ENCODE measurements at regions not wholly inside any gene's neighbourhood (a gene's known extent, or its start where the extent isn't known, plus 50 kb on each side); places are given as distances from the start of the nearest gene placed in this dataset.

DNA sequence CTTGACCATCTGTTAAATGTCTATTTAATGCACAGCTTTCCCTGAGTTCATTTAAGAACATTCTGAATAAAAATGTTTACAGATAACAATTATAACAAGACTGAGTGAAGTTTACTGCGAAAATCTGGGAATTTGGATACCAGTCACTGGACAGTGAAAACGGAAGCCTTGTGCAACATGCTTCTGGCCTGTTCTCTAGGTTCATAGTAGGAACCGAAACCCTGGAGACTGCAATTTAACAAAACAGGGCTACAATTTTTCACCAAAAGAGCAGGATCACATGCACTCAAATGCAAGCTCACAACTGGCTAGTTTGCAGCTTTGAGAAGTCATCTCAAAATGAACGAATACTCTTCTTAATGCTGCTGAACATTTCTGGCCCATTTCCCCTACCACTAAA, 435.9 kb downstream of the NR2F2 start:
- TF ChIP-seq MXI1 (IDR thresholded peaks at IDR 0.05; ENCODE audit: borderline replicate concordance, low read depth, low read length) (no peak), MAZ (IDR thresholded peaks at IDR 0.05; ENCODE audit: borderline replicate concordance, low read depth, low read length) (no peak), RAD21 (IDR thresholded peaks at IDR 0.05; ENCODE audit: low read length) (no peak), POLR2A (IDR thresholded peaks at IDR 0.05; ENCODE audit: low read depth, low read length) (no peak), RFX5 (IDR thresholded peaks at IDR 0.05; ENCODE audit: low read depth, low read length) (no peak), NFE2L2 (IDR thresholded peaks at IDR 0.05; ENCODE audit: low read depth, low read length) (no peak), FOS (IDR thresholded peaks at IDR 0.05; ENCODE audit: low read depth, low read length) (no peak), CHD1 (IDR thresholded peaks at IDR 0.05; ENCODE audit: low read depth, low read length) (no peak), BHLHE40 (IDR thresholded peaks at IDR 0.05; ENCODE audit: low read depth, low read length) (no peak), RCOR1 (IDR thresholded peaks at IDR 0.05; ENCODE audit: insufficient replicate concordance, low read length) (no peak), MAFK (IDR thresholded peaks at IDR 0.05; ENCODE audit: low read depth, low read length) (no peak)
- TF ChIP-seq, protein P1, sequence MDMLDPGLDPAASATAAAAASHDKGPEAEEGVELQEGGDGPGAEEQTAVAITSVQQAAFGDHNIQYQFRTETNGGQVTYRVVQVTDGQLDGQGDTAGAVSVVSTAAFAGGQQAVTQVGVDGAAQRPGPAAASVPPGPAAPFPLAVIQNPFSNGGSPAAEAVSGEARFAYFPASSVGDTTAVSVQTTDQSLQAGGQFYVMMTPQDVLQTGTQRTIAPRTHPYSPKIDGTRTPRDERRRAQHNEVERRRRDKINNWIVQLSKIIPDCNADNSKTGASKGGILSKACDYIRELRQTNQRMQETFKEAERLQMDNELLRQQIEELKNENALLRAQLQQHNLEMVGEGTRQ (IDR thresholded peaks at IDR 0.05; ENCODE audit: low read depth, low read length), result no peak
- TF ChIP-seq, protein P2, sequence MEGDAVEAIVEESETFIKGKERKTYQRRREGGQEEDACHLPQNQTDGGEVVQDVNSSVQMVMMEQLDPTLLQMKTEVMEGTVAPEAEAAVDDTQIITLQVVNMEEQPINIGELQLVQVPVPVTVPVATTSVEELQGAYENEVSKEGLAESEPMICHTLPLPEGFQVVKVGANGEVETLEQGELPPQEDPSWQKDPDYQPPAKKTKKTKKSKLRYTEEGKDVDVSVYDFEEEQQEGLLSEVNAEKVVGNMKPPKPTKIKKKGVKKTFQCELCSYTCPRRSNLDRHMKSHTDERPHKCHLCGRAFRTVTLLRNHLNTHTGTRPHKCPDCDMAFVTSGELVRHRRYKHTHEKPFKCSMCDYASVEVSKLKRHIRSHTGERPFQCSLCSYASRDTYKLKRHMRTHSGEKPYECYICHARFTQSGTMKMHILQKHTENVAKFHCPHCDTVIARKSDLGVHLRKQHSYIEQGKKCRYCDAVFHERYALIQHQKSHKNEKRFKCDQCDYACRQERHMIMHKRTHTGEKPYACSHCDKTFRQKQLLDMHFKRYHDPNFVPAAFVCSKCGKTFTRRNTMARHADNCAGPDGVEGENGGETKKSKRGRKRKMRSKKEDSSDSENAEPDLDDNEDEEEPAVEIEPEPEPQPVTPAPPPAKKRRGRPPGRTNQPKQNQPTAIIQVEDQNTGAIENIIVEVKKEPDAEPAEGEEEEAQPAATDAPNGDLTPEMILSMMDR (conservative IDR thresholded peaks at IDR 0.05; ENCODE audit: low read depth, low read length), result no peak
- TF ChIP-seq, protein P3, sequence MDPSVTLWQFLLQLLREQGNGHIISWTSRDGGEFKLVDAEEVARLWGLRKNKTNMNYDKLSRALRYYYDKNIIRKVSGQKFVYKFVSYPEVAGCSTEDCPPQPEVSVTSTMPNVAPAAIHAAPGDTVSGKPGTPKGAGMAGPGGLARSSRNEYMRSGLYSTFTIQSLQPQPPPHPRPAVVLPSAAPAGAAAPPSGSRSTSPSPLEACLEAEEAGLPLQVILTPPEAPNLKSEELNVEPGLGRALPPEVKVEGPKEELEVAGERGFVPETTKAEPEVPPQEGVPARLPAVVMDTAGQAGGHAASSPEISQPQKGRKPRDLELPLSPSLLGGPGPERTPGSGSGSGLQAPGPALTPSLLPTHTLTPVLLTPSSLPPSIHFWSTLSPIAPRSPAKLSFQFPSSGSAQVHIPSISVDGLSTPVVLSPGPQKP (IDR thresholded peaks at IDR 0.05; ENCODE audit: borderline replicate concordance, low read depth, low read length), result no peak

Measured in IMR-90 (cell line).